ENCODE measurements at regions not wholly inside any gene's neighbourhood (a gene's known extent, or its start where the extent isn't known, plus 50 kb on each side); places are given as distances from the start of the nearest gene placed in this dataset.

GRCh38 chr1:195799016-195799415 lies 809.2 kb downstream of the KCNT2 start:
- no peak for DNase-seq

- no peak for DNase-seq
These were observed 814.0 kb downstream of the KCNT2 start for GRCh38 chr1:195794225-195794624.

- DNase-seq, result no peak
These were observed 816.4 kb downstream of the KCNT2 start for GRCh38 chr1:195791796-195792195.

- DNase-seq, result no peak
These were observed 817.6 kb downstream of the KCNT2 start for GRCh38 chr1:195790514-195791168.

GRCh38 chr1:195789321-195789720 lies 818.9 kb downstream of the KCNT2 start:
- no peak for DNase-seq

- DNase-seq, result no peak
These were observed 819.5 kb downstream of the KCNT2 start for GRCh38 chr1:195788721-195789120.

GRCh38 chr1:195785830-195786229 lies 822.4 kb downstream of the KCNT2 start:
- DNase-seq, result no peak

- DNase-seq, result no peak
These were observed 834.3 kb downstream of the KCNT2 start for GRCh38 chr1:195773931-195774330.

GRCh38 chr1:195769461-195769860 lies 838.8 kb downstream of the KCNT2 start:
- DNase-seq, result no peak

GRCh38 chr1:195768936-195769335 lies 839.3 kb downstream of the KCNT2 start:
- no peak for DNase-seq

GRCh38 chr1:195768377-195768776 lies 839.9 kb downstream of the KCNT2 start:
- no peak for DNase-seq

- DNase-seq, result no peak
These were observed 841.5 kb downstream of the KCNT2 start for GRCh38 chr1:195766709-195767108.

GRCh38 chr1:195765099-195765498 lies 843.1 kb downstream of the KCNT2 start:
- DNase-seq, result no peak

GRCh38 chr1:195763907-195764374 lies 844.3 kb downstream of the KCNT2 start:
- no peak for DNase-seq

- DNase-seq, result peak; percentile 31
These were observed 844.9 kb downstream of the KCNT2 start for GRCh38 chr1:195763146-195763906.

- DNase-seq, result no peak
These were observed 847.1 kb downstream of the KCNT2 start for GRCh38 chr1:195761104-195761503.

- no peak for DNase-seq
These were observed 852.1 kb downstream of the KCNT2 start for GRCh38 chr1:195756109-195756508.

GRCh38 chr1:195754874-195755273 lies 853.4 kb downstream of the KCNT2 start:
- no peak for DNase-seq

- no peak for DNase-seq
These were observed 853.9 kb downstream of the KCNT2 start for GRCh38 chr1:195754303-195754702.

GRCh38 chr1:195748969-195749368 lies 859.3 kb downstream of the KCNT2 start:
- DNase-seq, result no peak

- DNase-seq, result no peak
These were observed 862.8 kb downstream of the KCNT2 start for GRCh38 chr1:195745189-195746010.

- DNase-seq, result no peak
These were observed 864.0 kb downstream of the KCNT2 start for GRCh38 chr1:195744256-195744655.

- DNase-seq, result no peak
These were observed 867.4 kb downstream of the KCNT2 start for GRCh38 chr1:195740862-195741261.
